Heart right ventricle (tissue), 16 donors: ENCODE measurements at regions not wholly inside any gene's neighbourhood (a gene's known extent, or its start where the extent isn't known, plus 50 kb on each side); places are given as distances from the start of the nearest gene placed in this dataset.

Source experiments
- ATAC-seq, 8 donors: fragments of 200-7000 bp; cut with Tn5 transposase; one replicate each; pipeline ENCODE4 v1.9.1; 2020; ENCODE audit warnings: mild to moderate bottlenecking in 8 of 8, moderate library complexity in 8 of 8, moderate number of reproducible peaks in 1 of 8
- DNase-seq, 2 donors: peaks; one replicate each; pipeline ENCODE4 v3.0.0-alpha.2; 2020
- H3K27ac ChIP-seq, 10 donors: fragments of 200-600 bp; sonication (generic) in 2 of 10; one replicate each; pipeline versions ENCODE4 v1.5.0 to v1.8.0; 2020 to 2022; ENCODE audit warnings: mild to moderate bottlenecking in 3 of 10
- H3K27me3 ChIP-seq, 7 donors: fragments of 200-600 bp; one replicate each; pipeline ENCODE4 v1.8.0; 2021 to 2022; ENCODE audit warnings: mild to moderate bottlenecking in 2 of 7
- H3K36me3 ChIP-seq, 9 donors: fragments of 200-600 bp; sonication (generic) in 1 of 9; one replicate each; pipeline versions ENCODE4 v1.5.0 to v1.8.0; 2020 to 2022; ENCODE audit warnings: mild to moderate bottlenecking in 2 of 9
- H3K4me1 ChIP-seq, 9 donors: fragments of 200-600 bp; sonication (generic) in 1 of 9; one replicate each; pipeline versions ENCODE4 v1.5.0 to v1.8.0; 2020 to 2022; ENCODE audit warnings: mild to moderate bottlenecking in 4 of 9
- H3K4me3 ChIP-seq, 10 donors: fragments of 200-600 bp; sonication (generic) in 2 of 10; one replicate each; pipeline versions ENCODE4 v1.5.0 to v1.8.0; 2020 to 2022; ENCODE audit warnings: mild to moderate bottlenecking in 7 of 10, moderate library complexity in 2 of 10
- H3K9me3 ChIP-seq, 11 donors: fragments of 200-600 bp in 10 of 11; sonication (generic) in 2 of 11; one replicate each; pipeline versions ENCODE4 v1.5.0 to v1.8.0; 2013 to 2022; ENCODE audit warnings: mild to moderate bottlenecking in 2 of 11, control low read depth in 1 of 11, moderate library complexity in 1 of 11
- CTCF ChIP-seq, 9 donors: fragments of 200-600 bp; sonication (generic) in 2 of 9; IDR thresholded peaks; one replicate each; pipeline versions ENCODE4 v1.5.0 to v1.8.0; 2021 to 2022; ENCODE audit warnings: antibody characterized with exemption in 9 of 9, mild to moderate bottlenecking in 5 of 9, moderate library complexity in 1 of 9
- WGBS, 2 donors: extraction: QIAGEN DNeasy Blood & Tissue Kit; methylation state at CpG; one replicate each; pipeline ENCODE4 v1.1.7; 2013; ENCODE audit warnings: inconsistent platforms in 1 of 2; 5-methylcytosine and 5-hydroxymethylcytosine counted together
- intact Hi-C, 10 donors: fragments of 100-400 bp; cut with DNase I; formaldehyde crosslinking; loops; one replicate each; pipeline versions ENCODE4 v1.11.1 to v1.14.2; 2022
- donor health status: Arrhythmogenic right ventricular cardiomyopathy.
- donor health status: ischemic (EF 13 %, LVEDD 7.1; RV severe dilation, severe dysfunction).
- donor health status: healthy with polysubstance abuse.
- donor health status: DM: no; HTN: yes; CAD: no.
- donor health status: DM: no; HTN: no; CAD: no.
- donor health status: ischemic (EF 25% LVEDD 6.9; RV normal size, moderate dysfunction).
- donor health status: ischemic (EF 25% LVEDD 5.7; RV mildly dilated, moderate dysfunction).
- donor health status: healthy.
- donor health status: DM: yes; HTN: yes; CAD: no.
- donor health status: Ischemic cardiomyopathy.
- donor health status: ischemic (EF 35%, LVEDD 5.7; RV mildly dilated, moderate dysfunction).
- donor health status: nonischemic (EF 11% LVEDD 7.7; RV severe dilation, severe dysfunction).
- donor health status: DM: yes; HTN: yes; CAD: no.
- donor health status: PGD.
- donor health status: ischemic (EF 29% LVEDD 5.4; RV normal size, mild dysfunction).
- donor health status: nonischemic (EF 23%, LVEDD 6.1; RV moderate dilation, normal function).

- no peak for TF ChIP-seq CTCF (IDR thresholded peaks at IDR 0.05)
- intact Hi-C loops, result no loop called here
- WGBS, 2 donors, result 55% methylated on average over 4 of the region's 4 CpGs
- no peaks in the 10 kb centered on the region for H3K36me3 ChIP-seq
- no peak overlapping the region for H3K4me3 ChIP-seq
- no peaks in the 10 kb centered on the region for H3K9me3 ChIP-seq
- DNase-seq (no peak), ATAC-seq (no peak)
- no peak overlapping the region for H3K27ac ChIP-seq
- peaks cover 0 to 15% (median 7%) of the 10 kb centered on the region in 9 donors for H3K4me1 ChIP-seq
- H3K27me3 ChIP-seq, result no peaks in the 10 kb centered on the region
Observed at GRCh38 chr1:56029319-56030003, 549.9 kb downstream of the PLPP3 start.

DNA sequence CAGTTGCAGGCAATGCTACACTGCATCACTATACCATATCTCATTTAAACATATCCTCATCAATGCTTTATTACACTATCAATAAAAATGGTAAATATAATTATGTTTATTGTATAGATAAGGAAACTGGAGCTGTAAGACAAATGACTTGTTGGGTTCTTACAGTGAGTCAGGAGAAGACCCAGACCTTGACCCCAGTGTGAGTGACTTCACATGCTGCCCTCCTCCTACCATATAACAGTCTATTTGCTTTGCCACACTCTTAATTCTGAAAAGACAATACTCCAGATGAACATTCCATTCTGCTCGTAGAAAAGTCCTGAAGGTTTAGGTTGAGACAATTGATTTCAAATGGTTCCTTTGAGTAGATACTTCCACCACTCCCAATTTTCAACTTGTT, 550.5 kb downstream of the PLPP3 start:
- TF ChIP-seq CTCF (IDR thresholded peaks at IDR 0.05), result no peak
- peaks cover 0 to 10% (median 2%) of the 10 kb centered on the region in 9 donors for H3K4me1 ChIP-seq
- no peak for ATAC-seq
- intact Hi-C loops, result no loop called here
- no peaks in the 10 kb centered on the region for H3K27me3 ChIP-seq
- H3K36me3 ChIP-seq, result no peaks in the 10 kb centered on the region
- H3K27ac ChIP-seq, result no peak overlapping the region
- no peak for DNase-seq
- H3K9me3 ChIP-seq, result no peaks in the 10 kb centered on the region
- H3K4me3 ChIP-seq, result no peak overlapping the region
- 81 to 85% methylated on average over 1 of the region's 1 CpG for WGBS, 2 donors

GRCh38 chr1:56028244-56028643, 551.1 kb downstream of the PLPP3 start:
- Histone ChIP-seq H3K27me3 (no peaks in the 10 kb centered on the region), H3K27ac (no peak overlapping the region), H3K4me1 (peaks cover 0 to 4% (median 0%) of the 10 kb centered on the region in 9 donors), H3K4me3 (no peak overlapping the region), H3K36me3 (no peaks in the 10 kb centered on the region), H3K9me3 (no peaks in the 10 kb centered on the region)
- no peak for ATAC-seq
- 91 to 96% methylated on average over 1 of the region's 1 CpG for WGBS, 2 donors
- DNase-seq, result no peak
- no peak for TF ChIP-seq CTCF (IDR thresholded peaks at IDR 0.05)
- intact Hi-C loops, result no loop called here

DNA sequence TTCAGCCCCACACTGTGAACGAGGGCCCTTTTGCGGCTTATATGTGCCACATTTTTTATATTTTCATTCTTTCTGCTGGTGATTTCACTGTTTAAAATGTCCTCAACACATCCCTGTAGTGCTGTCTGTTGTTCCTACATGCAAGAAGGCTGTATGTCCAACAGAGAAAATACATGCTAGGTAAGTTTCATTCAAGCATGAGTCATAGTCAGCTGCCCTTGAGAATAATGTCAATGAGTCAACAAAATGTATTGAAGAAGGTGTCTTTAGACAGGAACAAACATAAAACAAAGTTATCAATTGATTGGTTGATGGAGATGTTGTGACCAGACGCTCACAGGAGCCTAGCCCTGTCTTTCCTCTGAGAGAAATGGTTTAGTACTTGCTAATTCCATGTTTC, 553.4 kb downstream of the PLPP3 start:
- Histone ChIP-seq H3K27ac (no peak overlapping the region), H3K4me3 (no peak overlapping the region), H3K4me1 (no peaks in the 10 kb centered on the region), H3K36me3 (no peaks in the 10 kb centered on the region), H3K9me3 (no peaks in the 10 kb centered on the region), H3K27me3 (no peaks in the 10 kb centered on the region)
- no peak for TF ChIP-seq CTCF (IDR thresholded peaks at IDR 0.05)
- intact Hi-C loops, result no loop called here
- WGBS, 2 donors, result 90 to 95% methylated on average over 3 of the region's 3 CpGs
- no peak for DNase-seq
- ATAC-seq, result no peak
